NCI-H748 (cell line): ENCODE measurements at regions not wholly inside any gene's neighbourhood (a gene's known extent, or its start where the extent isn't known, plus 50 kb on each side); places are given as distances from the start of the nearest gene placed in this dataset.

Experiments
- DNase-seq: peaks from one replicate; lab custom pipeline; 2025; ENCODE audit not compliant: unreplicated experiment; lab: John Stamatoyannopoulos, UW

DNA sequence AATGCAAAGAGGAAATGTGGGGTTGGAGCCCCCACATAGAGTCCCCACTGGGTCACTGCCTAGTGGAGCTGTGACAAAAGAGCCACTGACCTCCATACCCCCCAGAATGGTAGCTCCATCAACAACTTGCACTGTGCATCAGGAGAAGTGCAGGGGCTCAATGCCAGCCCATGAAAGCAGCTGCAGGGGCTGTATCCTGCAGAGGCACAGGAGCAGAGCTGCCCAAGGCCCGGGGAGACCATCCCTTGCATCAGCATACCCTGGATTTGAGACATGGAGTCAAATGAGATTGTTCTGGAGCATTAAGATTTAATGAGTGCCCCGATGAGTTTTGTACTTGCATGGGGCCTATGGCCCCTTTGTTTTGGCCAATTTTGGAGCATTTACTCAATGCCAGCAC, 1023.6 kb downstream of the VRK1 start:
- DNase-seq, result no peak

DNA sequence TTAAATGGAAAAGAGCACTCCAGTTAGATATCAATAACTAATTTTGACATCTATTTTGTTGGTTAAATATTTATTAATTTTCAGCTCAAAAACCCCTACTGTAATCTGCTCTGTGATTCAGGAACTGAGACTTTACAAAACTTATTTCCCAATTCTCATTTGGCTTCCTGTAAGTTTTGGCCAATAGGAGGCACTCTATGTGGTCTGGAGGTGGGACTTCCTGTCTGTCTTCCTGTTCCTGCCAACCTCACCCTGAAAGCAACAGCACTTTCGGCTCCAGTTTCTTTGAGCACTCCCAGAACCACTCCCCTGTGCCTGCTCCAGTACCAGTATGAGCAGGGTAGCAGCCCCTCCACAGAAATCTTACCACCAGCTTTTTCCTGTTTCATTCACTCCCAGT, 1027.0 kb downstream of the VRK1 start:
- DNase-seq, result no peak

GRCh38 chr14:97827746-97828145, 1030.6 kb downstream of the VRK1 start:
- no peak for DNase-seq

- no peak for DNase-seq
Measured at GRCh38 chr14:97832776-97833175, 1035.6 kb downstream of the VRK1 start.

DNA sequence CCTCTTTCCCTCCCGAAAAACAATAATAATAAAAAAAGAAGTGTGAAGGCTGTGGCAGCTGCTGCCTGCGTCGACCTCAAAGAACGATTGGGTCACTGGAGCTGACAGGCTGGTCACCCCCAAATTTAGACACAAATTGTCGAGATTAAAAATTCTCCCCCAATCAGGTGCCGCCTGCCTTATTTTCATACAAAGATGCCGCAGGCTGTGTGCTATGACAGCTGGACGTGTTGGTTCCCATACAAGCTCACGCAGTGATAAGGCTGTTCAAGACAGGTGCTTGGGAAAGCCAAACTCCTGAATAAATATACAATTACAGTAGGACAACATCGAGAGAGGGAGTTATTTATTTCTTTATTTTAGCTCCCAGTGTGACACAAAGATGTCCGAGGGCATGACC, 1041.8 kb downstream of the VRK1 start:
- peak; percentile 94 for DNase-seq

DNA sequence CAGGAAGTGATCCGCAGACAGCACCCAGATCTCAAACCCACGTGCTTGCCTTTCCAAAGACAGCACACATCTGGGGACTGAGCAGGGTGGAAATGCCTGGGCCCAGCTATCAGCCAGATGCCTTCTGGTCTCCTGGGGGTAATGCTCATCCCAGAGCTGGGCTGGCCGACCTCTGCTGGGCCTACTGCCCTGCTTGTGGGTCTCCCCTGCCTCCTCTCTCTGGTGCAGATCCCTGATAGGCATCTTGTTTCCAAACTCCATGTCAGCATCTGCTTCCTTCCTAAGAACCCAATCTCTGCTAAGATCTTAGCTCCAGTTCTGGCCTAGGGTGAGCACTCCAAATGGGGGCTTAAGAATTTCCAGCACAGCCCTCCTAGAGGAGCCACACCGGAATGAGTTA, 1043.0 kb downstream of the VRK1 start:
- no peak for DNase-seq

DNA sequence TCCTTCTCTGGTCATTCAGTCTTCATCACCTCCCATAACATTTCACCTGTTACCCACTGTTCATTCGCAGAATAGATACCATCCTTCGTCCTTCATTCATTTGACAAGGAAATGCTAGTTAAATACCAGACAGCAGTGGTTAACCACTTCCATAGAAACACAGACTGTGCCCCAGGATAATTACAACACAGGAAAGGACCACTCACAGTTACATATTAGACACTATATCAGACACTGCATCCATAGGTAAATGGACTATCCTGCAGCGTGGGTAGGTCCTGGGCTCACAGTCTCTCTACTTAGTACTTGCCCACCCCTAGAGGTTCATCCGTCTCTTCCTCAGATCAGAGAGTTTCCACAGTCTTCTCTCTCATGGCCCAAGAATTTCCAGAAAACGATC, 1044.6 kb downstream of the VRK1 start:
- no peak for DNase-seq

GRCh38 chr14:97843066-97843465, 1045.9 kb downstream of the VRK1 start:
- no peak for DNase-seq

DNA sequence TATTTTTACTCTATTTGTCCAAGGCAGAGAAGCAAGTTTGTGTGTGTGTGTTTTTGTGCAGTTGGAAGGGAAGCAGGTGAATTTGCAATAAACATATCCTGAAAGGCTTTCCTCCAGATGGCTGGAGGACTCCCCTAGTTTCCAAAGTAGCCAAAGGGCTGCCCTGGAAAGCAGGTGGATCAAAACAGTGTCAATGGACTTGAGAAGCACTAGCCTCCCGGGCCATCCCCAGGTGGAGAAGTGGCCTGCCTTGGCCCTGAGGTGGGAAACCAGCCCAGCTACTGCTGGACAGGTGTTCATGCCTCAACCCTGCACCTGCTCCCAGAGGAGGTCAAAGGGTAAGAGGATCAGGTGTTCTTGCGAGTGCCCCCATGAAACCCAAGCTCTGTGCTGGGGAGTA, 1046.9 kb downstream of the VRK1 start:
- DNase-seq, result peak; percentile 70

DNA sequence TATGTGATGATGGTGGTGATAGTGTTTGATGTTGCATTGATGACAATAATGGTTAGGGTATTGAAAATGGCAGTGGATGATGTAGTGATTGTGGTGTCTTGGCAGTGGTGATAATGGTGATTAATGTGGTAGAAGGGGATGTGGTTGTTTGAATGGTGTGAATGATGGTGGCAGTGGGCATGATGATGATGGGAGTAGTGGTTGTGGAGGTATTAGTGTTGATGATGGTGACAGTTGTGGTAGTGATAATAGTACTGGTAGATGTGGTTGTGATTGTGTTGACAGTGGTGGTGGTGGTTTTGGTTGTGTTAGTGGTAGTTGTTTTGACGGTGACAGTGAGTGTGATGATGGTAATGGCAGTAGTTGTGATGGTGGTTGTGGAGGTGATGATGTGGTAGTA, 1049.0 kb downstream of the VRK1 start:
- no peak for DNase-seq

- DNase-seq, result peak; percentile 100
Measured at GRCh38 chr14:97848317-97848980, 1051.3 kb downstream of the VRK1 start.

GRCh38 chr14:97850466-97850865, 1053.3 kb downstream of the VRK1 start:
- no peak for DNase-seq

DNA sequence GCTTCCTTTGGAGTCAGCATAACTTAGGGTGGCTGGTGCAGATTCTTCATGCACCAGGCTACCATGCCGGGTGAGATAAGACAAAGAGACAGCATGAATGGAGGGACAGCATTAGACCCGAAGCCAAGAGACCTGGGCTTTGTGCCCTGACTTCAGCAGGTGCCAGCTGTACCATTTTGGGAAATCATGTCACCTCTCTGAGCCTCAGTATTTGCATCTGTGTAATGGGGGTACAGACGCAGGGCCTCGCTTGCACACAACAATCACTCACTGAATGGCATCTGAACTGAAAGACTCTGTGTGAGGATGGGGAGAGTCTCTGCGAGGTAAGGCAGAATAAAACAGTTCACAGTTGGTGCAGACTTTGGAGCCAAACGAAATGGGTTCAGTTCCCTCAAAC, 1053.7 kb downstream of the VRK1 start:
- DNase-seq, result no peak

DNA sequence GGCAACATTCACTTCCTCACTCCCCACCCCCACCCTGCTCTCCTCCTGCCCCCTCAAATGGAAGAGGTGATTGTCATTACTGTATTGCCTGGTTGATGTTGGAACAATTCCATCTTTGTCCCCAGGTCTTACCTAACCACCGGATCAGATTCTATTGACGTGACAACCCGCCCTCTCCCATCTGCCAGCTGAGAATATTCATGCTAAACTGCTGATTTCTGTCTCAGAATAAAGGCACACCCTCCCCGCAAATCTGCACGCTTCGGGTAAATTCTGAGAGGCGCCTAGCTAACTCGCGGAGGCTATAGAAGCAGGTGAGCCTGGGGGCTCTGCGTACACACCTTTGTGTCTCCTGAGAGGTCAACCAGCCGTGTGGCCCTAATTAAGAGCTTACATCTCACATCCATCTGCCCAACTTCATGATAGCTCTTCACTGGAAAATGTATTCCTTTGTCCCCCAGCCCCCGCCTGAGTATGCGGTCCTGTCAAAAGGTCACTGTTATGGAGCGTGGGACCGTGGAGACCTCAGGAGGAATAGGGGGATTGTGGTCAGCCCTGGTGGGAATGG, 1054.3 kb downstream of the VRK1 start:
- peak; percentile 100 for DNase-seq

GRCh38 chr14:97854918-97855317, 1057.7 kb downstream of the VRK1 start:
- DNase-seq, result no peak

GRCh38 chr14:97866195-97866594, 1069.0 kb downstream of the VRK1 start:
- no peak for DNase-seq

- no peak for DNase-seq
Measured at GRCh38 chr14:97866664-97867063, 1069.5 kb downstream of the VRK1 start.

- peak; percentile 31 for DNase-seq
Measured at GRCh38 chr14:97873291-97873690, 1076.1 kb downstream of the VRK1 start.

- DNase-seq, result no peak
Measured at GRCh38 chr14:97874394-97874793, 1077.2 kb downstream of the VRK1 start.

DNA sequence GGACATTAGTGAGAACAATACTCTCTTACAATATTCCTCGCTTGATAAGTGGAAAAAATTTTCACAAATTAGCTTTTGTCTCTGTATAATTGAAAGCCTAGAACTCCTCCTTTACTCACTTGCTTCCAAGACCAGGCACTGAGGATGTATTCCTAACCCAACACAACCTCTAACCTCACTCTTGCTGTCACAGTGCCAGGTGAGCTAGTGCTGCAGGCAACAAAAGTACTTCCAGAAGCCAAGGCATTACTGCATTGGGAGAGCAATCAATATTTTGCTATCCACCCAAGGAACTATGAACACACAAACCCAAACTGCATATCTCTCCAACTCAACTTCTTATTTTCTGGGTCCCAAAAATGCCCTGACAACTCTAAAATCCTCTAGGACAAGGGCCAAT, 1081.0 kb downstream of the VRK1 start:
- no peak for DNase-seq

- no peak for DNase-seq
Measured at GRCh38 chr14:97878727-97879126, 1081.5 kb downstream of the VRK1 start.

GRCh38 chr14:97887690-97888089, 1090.5 kb downstream of the VRK1 start:
- DNase-seq, result no peak

DNA sequence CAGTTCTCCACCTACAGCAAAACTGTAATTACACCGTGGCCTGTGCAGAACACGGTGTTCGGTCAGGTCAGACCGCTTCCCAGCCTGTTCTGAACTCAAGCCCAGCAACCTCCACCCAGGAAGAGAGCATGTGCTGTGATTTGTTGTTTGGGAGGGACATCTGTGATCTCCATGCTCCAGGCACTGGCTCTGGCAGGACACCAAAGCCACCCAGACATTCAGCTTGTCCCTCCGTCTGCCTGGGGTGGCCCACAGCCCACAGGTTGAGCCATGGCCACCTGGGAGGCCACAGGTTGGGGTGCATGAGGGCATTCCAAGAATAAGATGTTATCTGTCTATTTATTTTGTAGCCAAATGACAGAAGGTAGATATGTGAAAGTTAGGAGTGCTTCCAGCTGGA, 1091.1 kb downstream of the VRK1 start:
- DNase-seq, result no peak
